H1 (cell line): ENCODE measurements at regions not wholly inside any gene's neighbourhood (a gene's known extent, or its start where the extent isn't known, plus 50 kb on each side); places are given as distances from the start of the nearest gene placed in this dataset.

Source experiments
- CTCF ChIA-PET: fragments of 300-600 bp; sonication (Branson Sonifier 250); formaldehyde crosslinking; loops from one replicate; lab custom pipeline; 2021; ENCODE audit not compliant: partially characterized antibody; lab: Charles Lee
- POLR2A ChIA-PET: fragments of 300-600 bp; sonication (Branson Sonifier 250); formaldehyde crosslinking; loops from one replicate; lab custom pipeline; 2021; ENCODE audit warnings: inconsistent platforms; ENCODE audit not compliant: partially characterized antibody; lab: Charles Lee
- DNase-seq, 2 experiments: peaks; one replicate each; pipeline versions ENCODE4 v3.0.0 to v3.0.0-alpha.2; 2010 to 2022; ENCODE audit warnings: low spot score in 2 of 2, low read depth in 1 of 2, mixed read lengths in 1 of 2
- FAIRE-seq: peaks from 2 replicates; lab custom pipeline; 2011; peaks lifted over from hg19 to GRCh38; lab: Jason Lieb, UNC
- H2AFZ ChIP-seq: 2 replicates; pipeline ENCODE4 v1.8.1; 2012; ENCODE audit warnings: low read length, inconsistent platforms
- H2AK5ac ChIP-seq: 2 replicates; pipeline ENCODE4 v1.6.1; 2013; ENCODE audit warnings: low read depth, low read length
- H2BK120ac ChIP-seq: replicated peaks from 2 replicates; pipeline ENCODE3; 2013; ENCODE audit warnings: low read depth, low read length, inconsistent platforms
- H2BK12ac ChIP-seq: 2 replicates; pipeline ENCODE4 v1.6.1; 2013; ENCODE audit warnings: low read depth, low read length
- H2BK15ac ChIP-seq: 2 replicates; pipeline ENCODE4 v1.6.1; 2013; ENCODE audit warnings: low read length
- H2BK20ac ChIP-seq: 2 replicates; pipeline ENCODE4 v1.6.1; 2013; ENCODE audit warnings: low read length
- H2BK5ac ChIP-seq: 2 replicates; pipeline ENCODE4 v1.6.1; 2013; ENCODE audit warnings: low read depth, low read length
- H3K14ac ChIP-seq: 2 replicates; pipeline ENCODE4 v1.6.1; 2013; ENCODE audit warnings: inconsistent platforms; ENCODE audit not compliant: insufficient read length
- H3K18ac ChIP-seq: 2 replicates; pipeline ENCODE4 v1.6.1; 2013; ENCODE audit warnings: low read length; ENCODE audit errors: extremely low read depth
- H3K23ac ChIP-seq: 2 replicates; pipeline ENCODE4 v1.6.1; 2013; ENCODE audit warnings: inconsistent platforms; ENCODE audit not compliant: insufficient read length
- H3K23me2 ChIP-seq: 2 replicates; pipeline ENCODE4 v1.6.1; 2013; ENCODE audit warnings: low read depth, low read length
- H3K27ac ChIP-seq: 2 replicates; pipeline ENCODE4 v1.6.1; 2011; ENCODE audit warnings: low read depth, low read length, inconsistent platforms
- H3K27me3 ChIP-seq, 4 experiments: replicated peaks in 1 of 4; 1 replicate in 1 of 4; 2 replicates in 3 of 4; pipeline versions ENCODE4 v1.6.1 to v1.8.1; 2011 to 2013; ENCODE audit warnings: low read length in 3 of 4, mild to moderate bottlenecking in 3 of 4, inconsistent platforms in 2 of 4, mixed read lengths in 2 of 4, moderate library complexity in 1 of 4; ENCODE audit not compliant: control insufficient read depth in 3 of 4, insufficient read depth in 3 of 4; ENCODE audit errors: extremely low read depth in 1 of 4
- H3K36me3 ChIP-seq, 4 experiments: 2 replicates each; pipeline versions ENCODE4 v1.6.1 to v1.8.1; 2011 to 2013; ENCODE audit warnings: mild to moderate bottlenecking in 4 of 4, low read length in 3 of 4, moderate library complexity in 2 of 4, control low read depth in 1 of 4, inconsistent platforms in 1 of 4; ENCODE audit not compliant: insufficient read depth in 4 of 4, control insufficient read depth in 2 of 4
- H3K4ac ChIP-seq: replicated peaks from 2 replicates; pipeline ENCODE3; 2013; ENCODE audit warnings: low read length, low read depth, mixed read lengths, inconsistent platforms; ENCODE audit not compliant: insufficient read length
- H3K4me1 ChIP-seq, 4 experiments: replicated peaks in 1 of 4; 1 replicate in 1 of 4; 2 replicates in 3 of 4; pipeline versions ENCODE4 v1.6.1 to v1.8.1; 2011 to 2013; ENCODE audit warnings: low read length in 3 of 4, inconsistent platforms in 2 of 4, mixed read lengths in 1 of 4; ENCODE audit not compliant: insufficient read depth in 4 of 4, control insufficient read depth in 3 of 4
- H3K4me2 ChIP-seq, 2 experiments: 2 replicates each; pipeline versions ENCODE4 v1.6.1 to v1.8.1; 2011 to 2013; ENCODE audit warnings: low read depth in 2 of 2, low read length in 2 of 2, control low read depth in 1 of 2, inconsistent platforms in 1 of 2, mild to moderate bottlenecking in 1 of 2; ENCODE audit not compliant: insufficient read depth in 1 of 2
- H3K4me3 ChIP-seq, 4 experiments: fragments of 200-600, 300-600 bp in 1 of 4; sonication (generic), shearing (Covaris generic), sonication (Bioruptor Twin) in 1 of 4; 2 replicates each; pipeline versions ENCODE4 v1.5.1 to v1.8.1; 2011 to 2016; ENCODE audit warnings: low read length in 4 of 4, low read depth in 3 of 4, control low read depth in 2 of 4, inconsistent platforms in 2 of 4, mild to moderate bottlenecking in 2 of 4, mixed read lengths in 1 of 4, moderate library complexity in 1 of 4; ENCODE audit not compliant: insufficient read depth in 2 of 4; ENCODE audit errors: extremely low read depth in 1 of 4
- H3K56ac ChIP-seq: replicated peaks from 2 replicates; pipeline ENCODE3; 2013; ENCODE audit warnings: low read depth, mild to moderate bottlenecking, mixed read lengths, low read length, inconsistent platforms; ENCODE audit not compliant: insufficient read length
- H3K79me1 ChIP-seq: 2 replicates; pipeline ENCODE4 v1.6.1; 2013; ENCODE audit warnings: low read depth, low read length, control low read depth
- H3K79me2 ChIP-seq, 2 experiments: 2 replicates each; pipeline versions ENCODE4 v1.6.1 to v1.8.1; 2012 to 2013; ENCODE audit warnings: low read length in 2 of 2, mild to moderate bottlenecking in 2 of 2, inconsistent platforms in 1 of 2; ENCODE audit not compliant: insufficient read depth in 2 of 2, control insufficient read depth in 1 of 2
- H3K9ac ChIP-seq, 4 experiments: replicated peaks in 1 of 4; 1 replicate in 1 of 4; 2 replicates in 3 of 4; pipeline versions ENCODE4 v1.6.1 to v1.8.1; 2011 to 2013; ENCODE audit warnings: low read depth in 3 of 4, low read length in 3 of 4, control low read depth in 2 of 4, mild to moderate bottlenecking in 2 of 4, moderate library complexity in 2 of 4, inconsistent platforms in 1 of 4; ENCODE audit errors: extremely low read depth in 1 of 4
- H3K9me3 ChIP-seq, 2 experiments: 2 replicates each; pipeline versions ENCODE4 v1.6.1 to v1.8.1; 2012 to 2013; ENCODE audit warnings: mild to moderate bottlenecking in 2 of 2, moderate library complexity in 2 of 2, control low read depth in 1 of 2, inconsistent platforms in 1 of 2, low read depth in 1 of 2, low read length in 1 of 2, mixed read lengths in 1 of 2; ENCODE audit not compliant: insufficient read depth in 2 of 2
- H4K20me1 ChIP-seq, 2 experiments: replicated peaks in 1 of 2; 2 replicates each; pipeline versions ENCODE3 to v1.8.1; 2011 to 2013; ENCODE audit warnings: inconsistent platforms in 2 of 2, low read length in 2 of 2, mild to moderate bottlenecking in 1 of 2; ENCODE audit not compliant: insufficient read depth in 2 of 2, control insufficient read depth in 1 of 2
- H4K5ac ChIP-seq: 2 replicates; pipeline ENCODE4 v1.6.1; 2013; ENCODE audit warnings: low read length, low read depth, mixed read lengths, inconsistent platforms; ENCODE audit not compliant: insufficient read length
- H4K8ac ChIP-seq: 2 replicates; pipeline ENCODE4 v1.8.0; 2013; ENCODE audit warnings: mild to moderate bottlenecking, moderate library complexity, low read length, inconsistent platforms; ENCODE audit not compliant: insufficient read depth; ENCODE audit errors: extremely low read depth
- H4K91ac ChIP-seq: replicated peaks from 2 replicates; pipeline ENCODE3; 2013; ENCODE audit warnings: low read length, mixed read lengths, inconsistent platforms; ENCODE audit not compliant: insufficient read length
- ASH2L ChIP-seq: fragments of 200-600, 300-600 bp; sonication (generic); IDR thresholded peaks from one replicate; pipeline ENCODE4 v1.7.1; 2017; ENCODE audit warnings: low read length
- CBX8 ChIP-seq: fragments of 300-800, 300-1000 bp; sonication (generic); IDR thresholded peaks from 2 replicates; pipeline ENCODE4 v1.7.1; 2016; ENCODE audit warnings: low read depth, low read length, borderline replicate concordance
- E2F6 ChIP-seq: IDR thresholded peaks from 2 replicates; pipeline ENCODE4 v1.6.1; 2012; ENCODE audit warnings: inconsistent platforms
- EGR1 ChIP-seq: IDR thresholded peaks from 2 replicates; pipeline ENCODE4 v1.6.1; 2011; ENCODE audit warnings: low read depth, low read length, borderline replicate concordance
- EZH2 ChIP-seq: fragments of 200-600 bp; sonication (generic); IDR thresholded peaks from 2 replicates; pipeline ENCODE4 v1.7.1; 2012; ENCODE audit warnings: low read depth, mild to moderate bottlenecking, moderate library complexity, low read length, inconsistent platforms; ENCODE audit not compliant: severe bottlenecking
- FOSL1 ChIP-seq: IDR thresholded peaks from 2 replicates; pipeline ENCODE4 v1.6.1; 2011; ENCODE audit warnings: mild to moderate bottlenecking, low read depth, low read length, moderate library complexity; ENCODE audit not compliant: insufficient read depth
- HDAC2 ChIP-seq, 2 experiments: fragments of 300-600 bp in 1 of 2; sonication (generic) in 1 of 2; IDR thresholded peaks; 2 replicates each; pipeline ENCODE4 v1.6.1; 2011 to 2012; ENCODE audit warnings: low read depth in 2 of 2, low read length in 2 of 2, mild to moderate bottlenecking in 2 of 2, moderate library complexity in 2 of 2, borderline replicate concordance in 1 of 2, inconsistent platforms in 1 of 2
- MAFK ChIP-seq: IDR thresholded peaks from 2 replicates; pipeline ENCODE4 v1.6.1; 2012; ENCODE audit warnings: low read depth, mild to moderate bottlenecking, improper control_type of control experiment, low read length
- RAD21 ChIP-seq, 2 experiments: IDR thresholded peaks in 1 of 2; conservative IDR thresholded peaks in 1 of 2; 2 replicates each; pipeline ENCODE4 v1.6.1; 2011; ENCODE audit warnings: low read depth in 2 of 2, low read length in 2 of 2, improper control_type of control experiment in 1 of 2, inconsistent platforms in 1 of 2, mild to moderate bottlenecking in 1 of 2, moderate library complexity in 1 of 2
- TAF1 ChIP-seq: IDR thresholded peaks from 2 replicates; pipeline ENCODE4 v1.6.1; 2011; ENCODE audit warnings: mild to moderate bottlenecking, low read depth, low read length
- TAF7 ChIP-seq: optimal IDR thresholded peaks from 2 replicates; pipeline ENCODE3; 2011; ENCODE audit warnings: low read depth, mild to moderate bottlenecking, inconsistent platforms, low read length, moderate library complexity, borderline replicate concordance
- TEAD4 ChIP-seq: IDR thresholded peaks from 2 replicates; pipeline ENCODE4 v1.6.1; 2012; ENCODE audit warnings: low read depth, low read length, inconsistent platforms, mixed read lengths
- YY1 ChIP-seq: IDR thresholded peaks from 2 replicates; pipeline ENCODE4 v1.6.1; 2011; ENCODE audit warnings: low read depth, mild to moderate bottlenecking, low read length
- ZNF274 ChIP-seq: IDR thresholded peaks from 2 replicates; pipeline ENCODE4 v1.7.0; 2012; ENCODE audit warnings: low read length, borderline replicate concordance; ENCODE audit errors: extremely low read depth
- whole genome bisulfite sequencing, 2 experiments: shearing (Covaris generic) in 1 of 2; methylation state at CpG; one replicate each; pipeline versions ENCODE4 v1.1.6 to v1.1.7; 2013 to 2015; ENCODE audit warnings: low lambda C conversion rate in 2 of 2, mixed read lengths in 2 of 2, inconsistent platforms in 1 of 2, low coverage in 1 of 2, missing lambda C conversion rate in 1 of 2; ENCODE audit not compliant: insufficient replicate concordance in 2 of 2, insufficient coverage in 1 of 2, insufficient read length in 1 of 2; ENCODE audit errors: extremely low coverage in 1 of 2, missing lambda C conversion rate in 1 of 2; 5-methylcytosine and 5-hydroxymethylcytosine counted together

- H2BK15ac ChIP-seq: no peak overlapping the region
- no peak overlapping the region for H4K91ac ChIP-seq
- peaks cover 10 to 13% of the 10 kb centered on the region in 2 experiments; a peak in 3 of 4 replicates for H3K9me3 ChIP-seq
- ChIA-PET CTCF (no interaction called here), POLR2A (no interaction called here)
- H3K4me1 ChIP-seq: peaks cover 0 to 4% (median under 1%) of the 10 kb centered on the region in 4 experiments; a peak in 2 of 7 replicates
- 79% methylated on average over 3 of the region's 3 CpGs; no CpG with 5 or more reads in 1 of the 2 experiments for WGBS, 2 experiments
- no peak overlapping the region for H2BK20ac ChIP-seq
- no peak overlapping the region for H3K4ac ChIP-seq
- H3K27me3 ChIP-seq: no peaks in the 10 kb centered on the region
- DNase-seq (no peak), FAIRE-seq (no peak)
- no peak overlapping the region for H2BK12ac ChIP-seq
- no peak overlapping the region for H2BK5ac ChIP-seq
- H2BK120ac ChIP-seq: no peak overlapping the region
- H3K4me3 ChIP-seq: no peak overlapping the region
- H3K27ac ChIP-seq: no peak overlapping the region
- no peaks in the 10 kb centered on the region for H3K23me2 ChIP-seq
- no peak overlapping the region for H4K5ac ChIP-seq
- no peak overlapping the region for H3K18ac ChIP-seq
- no peak overlapping the region for H3K23ac ChIP-seq
- H3K56ac ChIP-seq: no peak overlapping the region
- H3K9ac ChIP-seq: no peak overlapping the region
- H3K79me2 ChIP-seq: no peaks in the 10 kb centered on the region
- H2AK5ac ChIP-seq: no peak overlapping the region
- peaks cover 0 to 3% (median 0%) of the 10 kb centered on the region in 4 experiments; a peak in 1 of 8 replicates for H3K36me3 ChIP-seq
- no peak overlapping the region for H3K4me2 ChIP-seq
- H4K8ac ChIP-seq: no peak overlapping the region
- no peak overlapping the region for H2AFZ ChIP-seq
- no peaks in the 10 kb centered on the region for H4K20me1 ChIP-seq
- no peaks in the 10 kb centered on the region for H3K79me1 ChIP-seq
- H3K14ac ChIP-seq: no peak overlapping the region
- TF ChIP-seq ZNF274 (no peak), FOSL1 (no peak), CBX8 (no peak), EGR1 (no peak), RAD21 (IDR thresholded peaks at IDR 0.05 in 1 of 2, conservative IDR thresholded peaks at IDR 0.05 in 1 of 2; ENCODE audit: low read depth in 2 of 2, low read length in 2 of 2) (no peak), HDAC2 (IDR thresholded peaks at IDR 0.05; ENCODE audit: borderline replicate concordance in 1 of 2, low read depth in 2 of 2, low read length in 2 of 2) (no peak), E2F6 (no peak), YY1 (no peak), ASH2L (no peak), TAF1 (no peak), TEAD4 (no peak), EZH2 (no peak), MAFK (no peak), TAF7 (no peak)
Observed at GRCh38 chr15:58292751-58293175, 139.0 kb upstream of the LIPC start.
